Chondrocyte (in vitro differentiated cells): ENCODE measurements at regions not wholly inside any gene's neighbourhood (a gene's known extent, or its start where the extent isn't known, plus 50 kb on each side); places are given as distances from the start of the nearest gene placed in this dataset.

Experiments used
- DNase-seq: peaks from one replicate; pipeline ENCODE4 v3.0.0; 2021; ENCODE audit warnings: mixed read lengths, low spot score
- H3K27ac Mint-ChIP-seq: one replicate; pipeline ENCODE4 v1.8.0; 2021; ENCODE audit warnings: mild to moderate bottlenecking, moderate library complexity, mixed read lengths; ENCODE audit not compliant: unreplicated experiment
- H3K27me3 Mint-ChIP-seq: 2 replicates; pipeline ENCODE4 v1.8.0; 2021; ENCODE audit warnings: low read depth, mixed read lengths
- H3K36me3 Mint-ChIP-seq: 2 replicates; pipeline ENCODE4 v1.8.0; 2021; ENCODE audit warnings: low read depth, mixed read lengths
- H3K4me1 Mint-ChIP-seq: 2 replicates; pipeline ENCODE4 v1.8.0; 2021; ENCODE audit warnings: low read depth, mild to moderate bottlenecking, mixed read lengths
- H3K4me3 Mint-ChIP-seq: one replicate; pipeline ENCODE4 v1.8.0; 2021; ENCODE audit warnings: mild to moderate bottlenecking, moderate library complexity, mixed read lengths; ENCODE audit not compliant: unreplicated experiment
- H3K9me3 Mint-ChIP-seq: 2 replicates; pipeline ENCODE4 v1.8.0; 2021; ENCODE audit warnings: low read depth, mixed read lengths
- TF ChIP-seq, protein P1 (sequence below): fragments of 200-600 bp; sonication (generic); IDR thresholded peaks from 2 replicates; pipeline ENCODE4 v1.5.0; 2021; ENCODE audit warnings: antibody characterized with exemption, mild to moderate bottlenecking, moderate library complexity

- no peak for DNase-seq
- TF ChIP-seq, protein P1, sequence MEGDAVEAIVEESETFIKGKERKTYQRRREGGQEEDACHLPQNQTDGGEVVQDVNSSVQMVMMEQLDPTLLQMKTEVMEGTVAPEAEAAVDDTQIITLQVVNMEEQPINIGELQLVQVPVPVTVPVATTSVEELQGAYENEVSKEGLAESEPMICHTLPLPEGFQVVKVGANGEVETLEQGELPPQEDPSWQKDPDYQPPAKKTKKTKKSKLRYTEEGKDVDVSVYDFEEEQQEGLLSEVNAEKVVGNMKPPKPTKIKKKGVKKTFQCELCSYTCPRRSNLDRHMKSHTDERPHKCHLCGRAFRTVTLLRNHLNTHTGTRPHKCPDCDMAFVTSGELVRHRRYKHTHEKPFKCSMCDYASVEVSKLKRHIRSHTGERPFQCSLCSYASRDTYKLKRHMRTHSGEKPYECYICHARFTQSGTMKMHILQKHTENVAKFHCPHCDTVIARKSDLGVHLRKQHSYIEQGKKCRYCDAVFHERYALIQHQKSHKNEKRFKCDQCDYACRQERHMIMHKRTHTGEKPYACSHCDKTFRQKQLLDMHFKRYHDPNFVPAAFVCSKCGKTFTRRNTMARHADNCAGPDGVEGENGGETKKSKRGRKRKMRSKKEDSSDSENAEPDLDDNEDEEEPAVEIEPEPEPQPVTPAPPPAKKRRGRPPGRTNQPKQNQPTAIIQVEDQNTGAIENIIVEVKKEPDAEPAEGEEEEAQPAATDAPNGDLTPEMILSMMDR = no peak
- peaks cover 12% of the 10 kb centered on the region for H3K4me1 Mint-ChIP-seq
- peaks cover 3% of the 10 kb centered on the region for H3K27me3 Mint-ChIP-seq
- H3K4me3 Mint-ChIP-seq = no peak overlapping the region
- no peaks in the 10 kb centered on the region for H3K9me3 Mint-ChIP-seq
- no peak overlapping the region for H3K27ac Mint-ChIP-seq
- no peaks in the 10 kb centered on the region for H3K36me3 Mint-ChIP-seq
Measured at GRCh38 chr6:14397518-14397901, 279.9 kb downstream of the CD83 start.

- DNase-seq = no peak
- Mint-ChIP-seq H3K4me1 (peaks cover 12% of the 10 kb centered on the region), H3K36me3 (no peaks in the 10 kb centered on the region), H3K9me3 (no peaks in the 10 kb centered on the region), H3K27ac (no peak overlapping the region), H3K27me3 (peaks cover 3% of the 10 kb centered on the region), H3K4me3 (no peak overlapping the region)
- TF ChIP-seq, protein P1 = no peak
Measured at GRCh38 chr6:14398953-14399352, 281.4 kb downstream of the CD83 start.

GRCh38 chr6:14399635-14400034, 282.1 kb downstream of the CD83 start:
- TF ChIP-seq, protein P1 = no peak
- H3K4me3 Mint-ChIP-seq = no peak overlapping the region
- DNase-seq = no peak
- H3K27ac Mint-ChIP-seq = no peak overlapping the region
- no peaks in the 10 kb centered on the region for H3K9me3 Mint-ChIP-seq
- H3K36me3 Mint-ChIP-seq = no peaks in the 10 kb centered on the region
- H3K27me3 Mint-ChIP-seq = peaks cover 3% of the 10 kb centered on the region
- H3K4me1 Mint-ChIP-seq = peaks cover 12% of the 10 kb centered on the region

DNA sequence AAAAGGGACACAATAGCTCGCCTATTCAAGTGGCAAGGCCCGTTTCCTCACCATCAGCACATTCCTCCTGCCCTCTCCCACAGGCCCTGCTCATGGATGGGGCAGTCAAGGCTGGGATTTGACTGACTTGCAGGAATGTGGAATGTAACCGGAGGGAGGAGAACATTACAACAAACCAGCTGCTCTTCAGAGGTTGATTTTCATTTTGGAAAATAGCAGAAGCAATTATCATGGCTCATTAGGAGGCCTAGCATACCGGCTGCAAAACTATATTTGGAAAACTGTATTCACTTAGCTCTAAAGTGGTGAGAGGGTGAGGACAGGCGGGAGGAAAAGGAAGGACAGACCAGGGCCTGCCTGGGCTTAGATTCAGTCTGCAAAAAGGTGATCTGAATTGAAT, 283.7 kb downstream of the CD83 start:
- H3K9me3 Mint-ChIP-seq = no peaks in the 10 kb centered on the region
- H3K27me3 Mint-ChIP-seq = peaks cover 3% of the 10 kb centered on the region
- H3K4me3 Mint-ChIP-seq = no peak overlapping the region
- no peaks in the 10 kb centered on the region for H3K36me3 Mint-ChIP-seq
- DNase-seq = no peak
- TF ChIP-seq, protein P1 = no peak
- H3K27ac Mint-ChIP-seq = no peak overlapping the region
- H3K4me1 Mint-ChIP-seq = peaks cover 12% of the 10 kb centered on the region

GRCh38 chr6:14406614-14407331, 289.2 kb downstream of the CD83 start:
- no peaks in the 10 kb centered on the region for H3K4me1 Mint-ChIP-seq
- H3K27ac Mint-ChIP-seq = no peak overlapping the region
- no peaks in the 10 kb centered on the region for H3K36me3 Mint-ChIP-seq

More at GRCh38 chr6:14406614-14407331, 289.2 kb downstream of the CD83 start:
- no peak overlapping the region for H3K4me3 Mint-ChIP-seq
- TF ChIP-seq, protein P1 = no peak
- DNase-seq = no peak
- H3K27me3 Mint-ChIP-seq = peaks cover 4% of the 10 kb centered on the region
- no peaks in the 10 kb centered on the region for H3K9me3 Mint-ChIP-seq
